Keratinocyte (primary cell): ENCODE measurements at regions not wholly inside any gene's neighbourhood (a gene's known extent, or its start where the extent isn't known, plus 50 kb on each side); places are given as distances from the start of the nearest gene placed in this dataset.

Experiments
- DNase-seq: peaks from one replicate; pipeline ENCODE4 v3.0.0-alpha.2; 2011; ENCODE audit warnings: low read depth, missing footprints, low spot score
- FAIRE-seq: peaks from 2 replicates; lab custom pipeline; 2011; peaks lifted over from hg19 to GRCh38; lab: Jason Lieb, UNC
- H2AFZ ChIP-seq: 2 replicates; pipeline ENCODE4 v1.6.0; 2012; ENCODE audit warnings: low read length, control low read depth, inconsistent platforms; ENCODE audit not compliant: control insufficient read depth
- H3K27ac ChIP-seq: 2 replicates; pipeline ENCODE4 v1.5.1; 2011; ENCODE audit warnings: low read length; ENCODE audit not compliant: control insufficient read depth, insufficient read depth
- H3K27me3 ChIP-seq: 3 replicates; pipeline ENCODE4 v1.6.0; 2011; ENCODE audit warnings: low read length; ENCODE audit not compliant: control insufficient read depth, insufficient read depth; ENCODE audit errors: extremely low read depth
- H3K36me3 ChIP-seq, 2 experiments: 2 replicates in 1 of 2; 3 replicates in 1 of 2; pipeline ENCODE4 v1.5.1; 2011; ENCODE audit warnings: low read length in 2 of 2, mild to moderate bottlenecking in 1 of 2; ENCODE audit not compliant: control insufficient read depth in 2 of 2, insufficient read depth in 2 of 2; ENCODE audit errors: extremely low read depth in 1 of 2
- H3K4me1 ChIP-seq: 3 replicates; pipeline ENCODE4 v1.5.1; 2011; ENCODE audit warnings: low read length; ENCODE audit not compliant: control insufficient read depth, insufficient read depth; ENCODE audit errors: extremely low read depth
- H3K4me2 ChIP-seq: 3 replicates; pipeline ENCODE4 v1.6.0; 2011; ENCODE audit warnings: low read depth, low read length; ENCODE audit not compliant: control insufficient read depth, insufficient read depth; ENCODE audit errors: extremely low read depth
- H3K4me3 ChIP-seq, 3 experiments: fragments of 200-600 bp in 1 of 3; sonication (generic) in 1 of 3; 2 replicates in 2 of 3; 3 replicates in 1 of 3; pipeline ENCODE4 v1.5.1; 2011 to 2016; ENCODE audit warnings: low read length in 3 of 3, mild to moderate bottlenecking in 3 of 3, control low read depth in 2 of 3, inconsistent platforms in 1 of 3, low read depth in 1 of 3, mixed read lengths in 1 of 3, mixed run types in 1 of 3, moderate library complexity in 1 of 3; ENCODE audit not compliant: control insufficient read depth in 2 of 3, insufficient read depth in 2 of 3; ENCODE audit errors: extremely low read depth in 1 of 3
- H3K79me2 ChIP-seq: 2 replicates; pipeline ENCODE4 v1.6.0; 2012; ENCODE audit warnings: low read length; ENCODE audit not compliant: control insufficient read depth, insufficient read depth
- H3K9ac ChIP-seq: 3 replicates; pipeline ENCODE4 v1.6.0; 2011; ENCODE audit warnings: low read length; ENCODE audit not compliant: control insufficient read depth, insufficient read depth; ENCODE audit errors: extremely low read depth
- H3K9me1 ChIP-seq: 3 replicates; pipeline ENCODE4 v1.6.0; 2011; ENCODE audit warnings: low read length; ENCODE audit not compliant: control insufficient read depth, insufficient read depth; ENCODE audit errors: extremely low read depth
- H3K9me3 ChIP-seq: 2 replicates; pipeline ENCODE4 v1.5.1; 2012; ENCODE audit warnings: low read depth, low read length; ENCODE audit not compliant: control insufficient read depth
- H4K20me1 ChIP-seq: 3 replicates; pipeline ENCODE4 v1.6.0; 2011; ENCODE audit warnings: low read length; ENCODE audit not compliant: control insufficient read depth, insufficient read depth; ENCODE audit errors: extremely low read depth
- CTCF ChIP-seq, 3 experiments: IDR thresholded peaks in 1 of 3; conservative IDR thresholded peaks in 1 of 3; optimal IDR thresholded peaks in 1 of 3; 2 replicates in 2 of 3; 3 replicates in 1 of 3; pipeline versions ENCODE3 to v1.5.1; 2011; ENCODE audit warnings: low read length in 3 of 3, mild to moderate bottlenecking in 3 of 3, moderate library complexity in 2 of 3, control low read depth in 1 of 3, inconsistent platforms in 1 of 3; ENCODE audit not compliant: insufficient read depth in 2 of 3; ENCODE audit errors: extremely low read depth in 1 of 3
- EZH2 ChIP-seq: IDR thresholded peaks from one replicate; pipeline ENCODE4 v1.6.1; 2012; ENCODE audit warnings: inconsistent platforms, mild to moderate bottlenecking, low read length, moderate library complexity
- dilution Hi-C: fragments of 300-500 bp; cut with MboI; formaldehyde crosslinking; loops from one replicate; pipeline ENCODE4 v1.7.0; 2020; ENCODE audit warnings: low sequenced_read_pairs; ENCODE audit not compliant: extremely low pct_ligation_motif_present

- DNase-seq, result no peak
- H3K9ac ChIP-seq, result no peak overlapping the region
Observed at GRCh38 chr6:55642366-55642765, 63.4 kb upstream of the HMGCLL1 start.

GRCh38 chr6:55636406-55637102 lies 57.6 kb upstream of the HMGCLL1 start:
- no peak overlapping the region for H3K4me3 ChIP-seq
- H3K9me1 ChIP-seq, result no peaks in the 10 kb centered on the region
- no peaks in the 10 kb centered on the region for H3K9me3 ChIP-seq
- H3K27me3 ChIP-seq, result no peaks in the 10 kb centered on the region
- FAIRE-seq, result peak; percentile 5
- peaks cover 9% of the 10 kb centered on the region for H3K4me1 ChIP-seq
- H2AFZ ChIP-seq, result no peak overlapping the region
- H3K27ac ChIP-seq, result no peak overlapping the region
- H3K36me3 ChIP-seq, result no peaks in the 10 kb centered on the region
- H3K9ac ChIP-seq, result no peak overlapping the region
- H3K4me2 ChIP-seq, result no peak overlapping the region
- no peak for DNase-seq
- TF ChIP-seq EZH2 (no peak), CTCF (optimal IDR thresholded peaks at IDR 0.05 in 1 of 3, IDR thresholded peaks at IDR 0.05 in 1 of 3, conservative IDR thresholded peaks at IDR 0.05 in 1 of 3; ENCODE audit: extremely low read depth in 1 of 3, insufficient read depth in 2 of 3, low read length in 3 of 3) (no peak)
- dilution Hi-C loops, result no loop called here
- H4K20me1 ChIP-seq, result no peaks in the 10 kb centered on the region
- no peaks in the 10 kb centered on the region for H3K79me2 ChIP-seq

More at GRCh38 chr6:55642366-55642765, 63.4 kb upstream of the HMGCLL1 start:
- TF ChIP-seq CTCF (optimal IDR thresholded peaks at IDR 0.05 in 1 of 3, IDR thresholded peaks at IDR 0.05 in 1 of 3, conservative IDR thresholded peaks at IDR 0.05 in 1 of 3; ENCODE audit: extremely low read depth in 1 of 3, insufficient read depth in 2 of 3, low read length in 3 of 3) (no peak), EZH2 (no peak)
- no peaks in the 10 kb centered on the region for H3K4me1 ChIP-seq
- no peaks in the 10 kb centered on the region for H3K27me3 ChIP-seq
- H3K9me1 ChIP-seq, result no peaks in the 10 kb centered on the region
- H3K79me2 ChIP-seq, result no peaks in the 10 kb centered on the region
- dilution Hi-C loops, result no loop called here
- FAIRE-seq, result no peak
- no peaks in the 10 kb centered on the region for H3K36me3 ChIP-seq
- no peak overlapping the region for H3K4me3 ChIP-seq
- no peaks in the 10 kb centered on the region for H4K20me1 ChIP-seq
- H3K9me3 ChIP-seq, result no peaks in the 10 kb centered on the region
- no peak overlapping the region for H3K27ac ChIP-seq
- no peak overlapping the region for H3K4me2 ChIP-seq
- no peak overlapping the region for H2AFZ ChIP-seq
